HL-60 (cell line): ENCODE measurements at regions not wholly inside any gene's neighbourhood (a gene's known extent, or its start where the extent isn't known, plus 50 kb on each side); places are given as distances from the start of the nearest gene placed in this dataset.

Experiments
- DNase-seq, 2 experiments: peaks; one replicate each; pipeline ENCODE4 v3.0.0-alpha.2; 2010 to 2020; ENCODE audit warnings: low read depth in 1 of 2, low spot score in 1 of 2
- H3K27ac ChIP-seq: fragments of 250-450 bp; sonication (Bioruptor Pico); replicated peaks from 2 replicates; pipeline ENCODE4 v1.5.1; 2020; ENCODE audit warnings: mild to moderate bottlenecking, moderate library complexity
- H3K27me3 ChIP-seq: fragments of 250-450 bp; sonication (Bioruptor Pico); 2 replicates; pipeline ENCODE4 v1.5.1; 2021; ENCODE audit warnings: mild to moderate bottlenecking, moderate library complexity; ENCODE audit not compliant: insufficient read depth, poor library complexity, severe bottlenecking
- H3K4me3 ChIP-seq: replicated peaks from 2 replicates; pipeline ENCODE4 v1.5.1; 2011; ENCODE audit warnings: mild to moderate bottlenecking, control low read depth, low read length; ENCODE audit not compliant: insufficient read depth
- CTCF ChIP-seq: IDR thresholded peaks from one replicate; pipeline ENCODE4 v1.5.1; 2011; ENCODE audit warnings: low read length, control low read depth, inconsistent platforms; ENCODE audit not compliant: insufficient read depth
- GABPA ChIP-seq: IDR thresholded peaks from 2 replicates; pipeline ENCODE4 v1.6.1; 2012; ENCODE audit warnings: low read depth
- POLR2AphosphoS5 ChIP-seq: IDR thresholded peaks from 2 replicates; pipeline ENCODE4 v1.6.1; 2012; ENCODE audit warnings: low read depth
- REST ChIP-seq: IDR thresholded peaks from 2 replicates; pipeline ENCODE4 v1.6.1; 2012; ENCODE audit warnings: low read depth; ENCODE audit not compliant: insufficient replicate concordance
- SPI1 ChIP-seq: IDR thresholded peaks from 2 replicates; pipeline ENCODE4 v1.6.1; 2012; ENCODE audit warnings: low read depth, mild to moderate bottlenecking, borderline replicate concordance

GRCh38 chr9:1269533-1270315, 219.6 kb downstream of the DMRT2 start:
- TF ChIP-seq SPI1, result no peak
- TF ChIP-seq GABPA, result no peak
- no peak for TF ChIP-seq REST
- TF ChIP-seq CTCF, result no peak
- no peak for TF ChIP-seq POLR2AphosphoS5
- H3K27me3 ChIP-seq, result peaks cover 2% of the 10 kb centered on the region
- no peak overlapping the region for H3K27ac ChIP-seq
- no peak overlapping the region for H3K4me3 ChIP-seq
- no peak for DNase-seq

GRCh38 chr9:1271367-1271766, 221.2 kb downstream of the DMRT2 start:
- Histone ChIP-seq H3K27ac (no peak overlapping the region), H3K27me3 (peaks cover 2% of the 10 kb centered on the region), H3K4me3 (no peak overlapping the region)
- no peak for DNase-seq
- TF ChIP-seq SPI1, result no peak

- peaks cover 2% of the 10 kb centered on the region for H3K27me3 ChIP-seq
- H3K4me3 ChIP-seq, result no peak overlapping the region
- no peak for TF ChIP-seq CTCF
- no peak for TF ChIP-seq POLR2AphosphoS5
- TF ChIP-seq REST, result no peak
- no peak for TF ChIP-seq SPI1
- no peak for TF ChIP-seq GABPA
- no peak overlapping the region for H3K27ac ChIP-seq
- no peak for DNase-seq
These were observed 221.6 kb downstream of the DMRT2 start for GRCh38 chr9:1271786-1272185.

- Histone ChIP-seq H3K27ac (no peak overlapping the region), H3K4me3 (no peak overlapping the region), H3K27me3 (peaks cover 2% of the 10 kb centered on the region)
- DNase-seq, result no peak
- TF ChIP-seq POLR2AphosphoS5 (no peak), CTCF (no peak), REST (no peak), GABPA (no peak), SPI1 (no peak)
These were observed 222.3 kb downstream of the DMRT2 start for GRCh38 chr9:1272488-1272887.
